Heart left ventricle (tissue), 13 donors: ENCODE measurements at regions not wholly inside any gene's neighbourhood (a gene's known extent, or its start where the extent isn't known, plus 50 kb on each side); places are given as distances from the start of the nearest gene placed in this dataset.

ENCODE experiments used
- POLR2A ChIP-seq, 2 donors: fragments of 450-650 bp; IDR thresholded peaks; one replicate each; pipeline ENCODE4 v1.6.1; 2017; ENCODE audit warnings: antibody characterized with exemption in 2 of 2, mild to moderate bottlenecking in 2 of 2, moderate library complexity in 2 of 2
- TF ChIP-seq, protein P1 (sequence below), 12 donors: fragments of 200-600 bp; sonication (generic) in 4 of 12; IDR thresholded peaks; one replicate each; pipeline versions ENCODE4 v1.5.0 to v1.8.0; 2018 to 2022; ENCODE audit warnings: antibody characterized with exemption in 12 of 12, mild to moderate bottlenecking in 5 of 12
- donor health status: ischemic (EF 13 %, LVEDD 7.1; RV severe dilation, severe dysfunction).
- donor health status: DM: no; HTN: yes; CAD: no.
- donor health status: DM: no; HTN: no; CAD: no.
- donor health status: ischemic (EF 25% LVEDD 6.9; RV normal size, moderate dysfunction).
- donor health status: ischemic (EF 25% LVEDD 5.7; RV mildly dilated, moderate dysfunction).
- donor health status: ischemic (EF 35%, LVEDD 5.7; RV mildly dilated, moderate dysfunction).
- donor health status: nonischemic (EF 11% LVEDD 7.7; RV severe dilation, severe dysfunction).
- donor health status: DM: yes; HTN: yes; CAD: no.
- donor health status: PGD.
- donor health status: ischemic (EF 29% LVEDD 5.4; RV normal size, mild dysfunction).
- donor health status: nonischemic (EF 23%, LVEDD 6.1; RV moderate dilation, normal function).

DNA sequence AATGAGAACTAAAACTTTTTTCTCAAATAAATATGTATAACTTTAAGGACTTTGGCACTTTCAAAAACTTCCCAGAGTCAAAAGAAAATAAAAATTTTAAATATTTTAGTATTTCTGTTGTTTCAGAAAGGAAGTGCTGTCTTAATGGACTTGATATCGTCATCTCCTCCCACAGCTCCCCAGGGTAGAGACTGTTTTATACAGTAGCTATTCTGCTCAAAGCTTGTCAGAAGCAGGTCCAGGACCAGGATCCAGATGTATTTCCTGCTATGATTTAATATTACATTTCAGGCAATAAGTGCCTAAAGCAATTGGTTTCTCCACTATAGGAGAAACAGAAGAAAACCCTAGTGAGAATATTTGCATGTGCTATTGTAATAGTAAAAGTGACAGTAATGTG lies 218.5 kb upstream of the G2E3 start:
- TF ChIP-seq POLR2A (IDR thresholded peaks at IDR 0.05) = no peak
- TF ChIP-seq, protein P1, sequence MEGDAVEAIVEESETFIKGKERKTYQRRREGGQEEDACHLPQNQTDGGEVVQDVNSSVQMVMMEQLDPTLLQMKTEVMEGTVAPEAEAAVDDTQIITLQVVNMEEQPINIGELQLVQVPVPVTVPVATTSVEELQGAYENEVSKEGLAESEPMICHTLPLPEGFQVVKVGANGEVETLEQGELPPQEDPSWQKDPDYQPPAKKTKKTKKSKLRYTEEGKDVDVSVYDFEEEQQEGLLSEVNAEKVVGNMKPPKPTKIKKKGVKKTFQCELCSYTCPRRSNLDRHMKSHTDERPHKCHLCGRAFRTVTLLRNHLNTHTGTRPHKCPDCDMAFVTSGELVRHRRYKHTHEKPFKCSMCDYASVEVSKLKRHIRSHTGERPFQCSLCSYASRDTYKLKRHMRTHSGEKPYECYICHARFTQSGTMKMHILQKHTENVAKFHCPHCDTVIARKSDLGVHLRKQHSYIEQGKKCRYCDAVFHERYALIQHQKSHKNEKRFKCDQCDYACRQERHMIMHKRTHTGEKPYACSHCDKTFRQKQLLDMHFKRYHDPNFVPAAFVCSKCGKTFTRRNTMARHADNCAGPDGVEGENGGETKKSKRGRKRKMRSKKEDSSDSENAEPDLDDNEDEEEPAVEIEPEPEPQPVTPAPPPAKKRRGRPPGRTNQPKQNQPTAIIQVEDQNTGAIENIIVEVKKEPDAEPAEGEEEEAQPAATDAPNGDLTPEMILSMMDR (IDR thresholded peaks at IDR 0.05) = no peak
